ENCODE measurements at regions not wholly inside any gene's neighbourhood (a gene's known extent, or its start where the extent isn't known, plus 50 kb on each side); places are given as distances from the start of the nearest gene placed in this dataset.

- no peak for TF ChIP-seq CTCF (IDR thresholded peaks at IDR 0.05; ENCODE audit: extremely low read depth, missing control alignments)
- DNase-seq (ENCODE audit: low spot score), result no peak
Observed at GRCh38 chrY:12546746-12547420, 154.1 kb upstream of the USP9Y start.

DNA sequence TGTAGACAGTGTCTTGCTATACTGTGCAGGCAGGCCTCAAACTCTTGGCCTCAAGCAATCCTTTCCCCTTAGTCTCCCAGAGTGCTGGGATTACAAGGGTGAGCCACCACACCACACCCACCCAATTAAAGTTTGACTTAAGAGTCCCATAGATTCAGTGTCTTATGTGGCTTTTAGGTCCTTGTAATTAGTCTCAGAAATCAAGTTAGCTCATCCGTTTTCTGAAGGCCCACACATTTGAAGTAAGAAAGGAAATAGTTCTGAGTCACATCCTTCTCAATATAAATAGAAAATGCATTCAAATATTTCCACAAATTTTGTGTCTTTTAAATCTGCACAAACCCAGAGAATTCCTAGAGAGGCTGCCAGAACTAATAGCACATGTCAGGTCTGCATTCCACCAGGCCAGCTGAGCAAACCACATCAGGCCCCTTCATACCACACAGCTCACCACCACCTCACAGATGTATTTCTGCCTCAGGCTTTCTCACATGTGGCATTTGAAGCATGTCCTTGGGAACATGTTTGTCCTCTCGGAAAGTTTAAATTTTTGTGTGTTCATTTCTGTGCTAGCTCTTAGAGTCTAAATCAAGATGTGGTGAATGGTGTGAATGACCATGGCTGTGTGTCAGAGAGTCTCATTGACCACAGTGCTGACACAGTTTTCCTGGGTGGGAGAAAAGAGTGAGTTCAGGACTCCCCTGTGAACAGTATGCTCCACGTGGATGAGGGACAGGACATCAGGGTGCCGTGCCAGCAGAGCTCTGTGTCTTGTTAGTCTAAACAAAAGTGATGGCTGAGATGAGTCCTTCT is 148.4 kb upstream of the USP9Y start:
- DNase-seq (ENCODE audit: low spot score), result no peak
- TF ChIP-seq CTCF (IDR thresholded peaks at IDR 0.05; ENCODE audit: extremely low read depth, missing control alignments), result no peak

DNA sequence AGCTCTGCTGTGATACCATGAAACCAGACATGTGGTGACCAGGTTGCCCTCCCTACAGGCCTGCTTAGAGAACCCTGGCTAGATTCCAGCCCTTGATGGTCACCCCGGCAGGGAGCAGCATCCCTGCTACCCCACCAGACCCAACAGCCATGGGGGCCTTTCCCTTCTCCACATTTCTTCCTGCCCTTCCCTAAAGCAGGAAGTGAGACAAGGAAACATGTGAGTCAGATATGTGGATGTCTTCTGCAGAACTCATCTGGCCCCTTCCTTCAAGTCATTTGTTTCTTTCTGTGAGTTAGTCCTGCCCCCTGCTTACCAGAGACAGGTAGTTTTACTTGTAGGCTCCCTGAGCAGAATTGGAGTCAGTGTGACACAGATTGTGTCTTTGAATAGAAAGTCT is 147.1 kb upstream of the USP9Y start:
- DNase-seq (ENCODE audit: low spot score), result no peak
- no peak for TF ChIP-seq CTCF (IDR thresholded peaks at IDR 0.05; ENCODE audit: extremely low read depth, missing control alignments)

GRCh38 chrY:12555005-12555404 is 146.0 kb upstream of the USP9Y start:
- no peak for TF ChIP-seq CTCF (IDR thresholded peaks at IDR 0.05; ENCODE audit: extremely low read depth, missing control alignments)
- DNase-seq (ENCODE audit: low spot score), result no peak

DNA sequence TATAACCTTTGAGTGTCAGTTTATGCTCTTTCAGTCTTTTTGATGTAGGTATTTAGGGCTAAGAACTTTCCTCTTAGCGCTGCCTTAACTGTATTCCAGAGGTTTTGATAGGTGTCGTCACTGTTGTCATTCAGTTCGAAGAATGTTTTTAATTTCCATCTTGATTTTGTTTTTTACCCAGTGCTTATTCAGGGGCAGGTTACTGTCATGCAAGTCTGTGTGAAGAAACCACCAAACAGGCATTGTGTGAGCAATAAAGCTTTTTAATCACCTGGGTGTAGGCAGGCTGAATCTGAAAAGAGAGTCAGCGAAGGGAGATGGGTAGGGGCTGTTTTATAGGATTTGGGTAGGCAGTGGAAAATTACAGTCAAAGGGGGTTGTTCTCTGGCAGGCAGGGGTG is 142.0 kb upstream of the USP9Y start:
- no peak for TF ChIP-seq CTCF (IDR thresholded peaks at IDR 0.05; ENCODE audit: extremely low read depth, missing control alignments)
- DNase-seq (ENCODE audit: low spot score), result no peak

DNA sequence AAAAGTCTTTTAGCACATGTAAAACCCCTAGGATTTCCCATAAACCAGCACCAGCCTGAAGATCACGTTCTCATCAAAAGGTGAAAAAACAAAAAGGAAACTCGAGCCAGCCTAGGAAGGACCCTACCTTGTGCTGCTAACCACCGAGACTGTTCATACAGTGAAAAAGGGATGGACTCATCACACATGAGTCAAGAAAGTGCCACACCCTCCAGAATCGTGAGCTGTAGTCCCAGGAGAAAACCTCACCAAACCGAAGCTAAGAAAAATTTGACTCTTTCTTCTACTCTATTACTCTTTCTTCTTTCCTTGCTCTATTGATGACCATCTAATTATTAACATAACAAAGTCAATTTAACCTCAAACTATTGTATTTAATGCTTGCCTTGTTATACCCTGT is 124.8 kb upstream of the USP9Y start:
- no peak for DNase-seq (ENCODE audit: low spot score)

More for the DNA sequence above, 124.8 kb upstream of the USP9Y start:
- TF ChIP-seq CTCF (IDR thresholded peaks at IDR 0.05; ENCODE audit: extremely low read depth, missing control alignments), result no peak

All from GM20000 (cell line).